ENCODE measurements at regions not wholly inside any gene's neighbourhood (a gene's known extent, or its start where the extent isn't known, plus 50 kb on each side); places are given as distances from the start of the nearest gene placed in this dataset.

DNA sequence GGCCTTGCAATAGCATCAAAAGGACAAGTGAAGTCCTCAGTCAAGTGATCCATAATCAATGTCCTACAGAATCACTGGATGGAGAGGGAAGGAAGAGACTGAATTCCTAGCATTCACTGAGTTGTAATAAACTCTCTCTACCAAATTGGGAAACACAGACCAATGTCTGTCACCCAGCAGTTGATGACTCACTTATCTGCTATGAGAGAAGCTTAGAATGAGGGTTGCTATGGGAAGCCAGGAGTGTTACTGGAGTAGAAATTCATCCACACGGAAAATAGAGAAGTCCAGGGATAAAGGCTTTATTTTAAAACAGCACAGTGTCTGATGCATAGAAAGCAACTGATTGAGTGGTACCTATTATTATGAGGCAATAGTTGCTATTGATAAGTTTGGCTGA, 407.4 kb downstream of the BRINP1 start:
- no peaks in the 10 kb centered on the region for H3K9me3 ChIP-seq (ENCODE audit: insufficient read depth, low read length)
- H3K9ac ChIP-seq (ENCODE audit: insufficient read length, low read depth), result no peak overlapping the region
- DNase-seq (ENCODE audit: low read depth, low spot score), result peak; percentile 48
- peaks cover 2% of the 10 kb centered on the region for H3K4me1 ChIP-seq (ENCODE audit: insufficient read depth, insufficient read length)
- H3K36me3 ChIP-seq (ENCODE audit: insufficient read depth, insufficient read length, low read length), result no peaks in the 10 kb centered on the region
- no peaks in the 10 kb centered on the region for H3K27me3 ChIP-seq (ENCODE audit: insufficient read depth, insufficient read length)
- H3K4me3 ChIP-seq (ENCODE audit: insufficient read length, low read depth), result no peak overlapping the region
- TF ChIP-seq ZNF274 (IDR thresholded peaks at IDR 0.05; ENCODE audit: low read depth, low read length), result no peak
- TF ChIP-seq YY1 (IDR thresholded peaks at IDR 0.05; ENCODE audit: insufficient read depth, insufficient read length), result no peak
- TF ChIP-seq SUZ12 (IDR thresholded peaks at IDR 0.05; ENCODE audit: extremely low read depth, insufficient read depth, insufficient read length), result no peak

- Histone ChIP-seq H3K36me3 (ENCODE audit: insufficient read depth, insufficient read length, low read length) (no peaks in the 10 kb centered on the region), H3K4me3 (ENCODE audit: insufficient read length, low read depth) (no peak overlapping the region), H3K9ac (ENCODE audit: insufficient read length, low read depth) (no peak overlapping the region), H3K4me1 (ENCODE audit: insufficient read depth, insufficient read length) (peaks cover 2% of the 10 kb centered on the region), H3K9me3 (ENCODE audit: insufficient read depth, low read length) (no peaks in the 10 kb centered on the region), H3K27me3 (ENCODE audit: insufficient read depth, insufficient read length) (no peaks in the 10 kb centered on the region)
- TF ChIP-seq YY1 (IDR thresholded peaks at IDR 0.05; ENCODE audit: insufficient read depth, insufficient read length) (no peak), ZNF274 (IDR thresholded peaks at IDR 0.05; ENCODE audit: low read depth, low read length) (no peak), SUZ12 (IDR thresholded peaks at IDR 0.05; ENCODE audit: extremely low read depth, insufficient read depth, insufficient read length) (no peak)
- DNase-seq (ENCODE audit: low read depth, low spot score), result no peak
Measured at GRCh38 chr9:118962426-118962825, 406.8 kb downstream of the BRINP1 start.

DNA sequence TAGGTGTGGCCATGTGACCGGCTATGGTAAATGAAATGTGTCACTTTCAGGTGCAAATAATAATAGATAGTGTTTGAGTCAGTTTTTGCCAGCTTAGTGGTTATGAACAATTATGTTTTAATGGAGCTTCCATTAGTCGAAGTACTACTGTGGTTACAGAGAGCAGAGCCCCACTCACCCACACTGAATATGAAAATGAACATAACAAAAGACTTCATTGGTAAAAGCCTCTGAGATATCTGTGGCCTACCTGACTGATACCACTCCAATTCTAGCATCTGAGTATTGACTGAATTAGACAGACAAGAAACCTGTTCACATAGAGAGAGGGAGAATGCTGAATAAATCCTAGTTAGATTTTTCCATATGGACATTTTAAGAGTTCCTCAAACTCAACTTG, 405.6 kb downstream of the BRINP1 start:
- no peaks in the 10 kb centered on the region for H3K9me3 ChIP-seq (ENCODE audit: insufficient read depth, low read length)
- TF ChIP-seq ZNF274 (IDR thresholded peaks at IDR 0.05; ENCODE audit: low read depth, low read length), result no peak
- no peak for TF ChIP-seq YY1 (IDR thresholded peaks at IDR 0.05; ENCODE audit: insufficient read depth, insufficient read length)
- no peak for TF ChIP-seq SUZ12 (IDR thresholded peaks at IDR 0.05; ENCODE audit: extremely low read depth, insufficient read depth, insufficient read length)
- no peaks in the 10 kb centered on the region for H3K27me3 ChIP-seq (ENCODE audit: insufficient read depth, insufficient read length)
- H3K9ac ChIP-seq (ENCODE audit: insufficient read length, low read depth), result no peak overlapping the region
- H3K36me3 ChIP-seq (ENCODE audit: insufficient read depth, insufficient read length, low read length), result no peaks in the 10 kb centered on the region
- DNase-seq (ENCODE audit: low read depth, low spot score), result no peak
- peaks cover 2% of the 10 kb centered on the region for H3K4me1 ChIP-seq (ENCODE audit: insufficient read depth, insufficient read length)
- no peak overlapping the region for H3K4me3 ChIP-seq (ENCODE audit: insufficient read length, low read depth)

- no peak for DNase-seq (ENCODE audit: low read depth, low spot score)
- TF ChIP-seq SUZ12 (IDR thresholded peaks at IDR 0.05; ENCODE audit: extremely low read depth, insufficient read depth, insufficient read length) (no peak), YY1 (IDR thresholded peaks at IDR 0.05; ENCODE audit: insufficient read depth, insufficient read length) (no peak), ZNF274 (IDR thresholded peaks at IDR 0.05; ENCODE audit: low read depth, low read length) (no peak)
Measured at GRCh38 chr9:118967901-118968300, 401.3 kb downstream of the BRINP1 start.

DNA sequence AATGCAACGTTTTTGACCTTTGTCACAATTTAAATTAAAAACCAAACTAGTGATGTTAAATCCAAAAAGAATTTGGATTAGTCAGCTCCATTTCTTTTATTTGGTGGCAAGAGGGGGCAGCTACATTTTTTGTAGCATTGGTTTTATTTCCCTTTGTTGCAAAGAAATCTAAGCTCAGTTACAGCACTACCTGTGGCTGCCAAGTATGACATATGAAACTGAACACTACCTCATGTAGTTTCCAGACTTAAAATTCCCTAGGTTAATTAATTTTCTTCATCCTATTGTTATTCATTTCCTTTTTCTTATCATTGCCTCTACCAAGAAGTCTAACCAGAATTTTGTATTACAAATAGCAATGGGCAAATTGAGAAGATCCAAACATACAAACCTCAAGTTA, 393.5 kb downstream of the BRINP1 start:
- Histone ChIP-seq H3K4me1 (ENCODE audit: insufficient read depth, insufficient read length) (no peaks in the 10 kb centered on the region), H3K4me3 (ENCODE audit: insufficient read length, low read depth) (no peak overlapping the region), H3K27me3 (ENCODE audit: insufficient read depth, insufficient read length) (no peaks in the 10 kb centered on the region), H3K36me3 (ENCODE audit: insufficient read depth, insufficient read length, low read length) (no peaks in the 10 kb centered on the region), H3K9me3 (ENCODE audit: insufficient read depth, low read length) (no peaks in the 10 kb centered on the region), H3K9ac (ENCODE audit: insufficient read length, low read depth) (no peak overlapping the region)
- TF ChIP-seq SUZ12 (IDR thresholded peaks at IDR 0.05; ENCODE audit: extremely low read depth, insufficient read depth, insufficient read length) (no peak), ZNF274 (IDR thresholded peaks at IDR 0.05; ENCODE audit: low read depth, low read length) (no peak), YY1 (IDR thresholded peaks at IDR 0.05; ENCODE audit: insufficient read depth, insufficient read length) (no peak)
- no peak for DNase-seq (ENCODE audit: low read depth, low spot score)

More at GRCh38 chr9:118967901-118968300, 401.3 kb downstream of the BRINP1 start:
- Histone ChIP-seq H3K9me3 (ENCODE audit: insufficient read depth, low read length) (no peaks in the 10 kb centered on the region), H3K9ac (ENCODE audit: insufficient read length, low read depth) (no peak overlapping the region), H3K4me3 (ENCODE audit: insufficient read length, low read depth) (no peak overlapping the region), H3K36me3 (ENCODE audit: insufficient read depth, insufficient read length, low read length) (no peaks in the 10 kb centered on the region), H3K27me3 (ENCODE audit: insufficient read depth, insufficient read length) (no peaks in the 10 kb centered on the region), H3K4me1 (ENCODE audit: insufficient read depth, insufficient read length) (no peaks in the 10 kb centered on the region)

DNA sequence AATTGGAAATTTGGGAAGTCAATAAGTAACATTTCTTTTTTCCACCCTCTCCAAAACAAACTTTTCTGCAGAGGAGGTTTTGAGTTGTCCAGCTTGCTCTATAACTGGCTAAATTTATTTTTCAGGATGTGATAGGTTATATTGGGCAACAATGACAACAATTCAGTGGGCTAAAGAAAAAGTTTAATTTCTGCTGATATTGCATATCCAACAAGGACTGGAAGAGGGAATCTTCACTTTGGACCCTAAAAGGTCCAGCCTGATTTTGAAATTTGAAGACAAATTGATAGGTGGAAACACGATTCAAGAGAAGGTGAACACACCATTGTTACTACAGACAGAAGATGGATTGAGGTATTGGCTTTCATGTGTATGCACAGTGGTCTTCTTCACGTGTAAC, 393.1 kb downstream of the BRINP1 start:
- no peaks in the 10 kb centered on the region for H3K36me3 ChIP-seq (ENCODE audit: insufficient read depth, insufficient read length, low read length)
- H3K27me3 ChIP-seq (ENCODE audit: insufficient read depth, insufficient read length), result no peaks in the 10 kb centered on the region
- DNase-seq (ENCODE audit: low read depth, low spot score), result no peak
- H3K9ac ChIP-seq (ENCODE audit: insufficient read length, low read depth), result no peak overlapping the region
- H3K4me3 ChIP-seq (ENCODE audit: insufficient read length, low read depth), result no peak overlapping the region
- H3K9me3 ChIP-seq (ENCODE audit: insufficient read depth, low read length), result no peaks in the 10 kb centered on the region
- no peaks in the 10 kb centered on the region for H3K4me1 ChIP-seq (ENCODE audit: insufficient read depth, insufficient read length)
- TF ChIP-seq SUZ12 (IDR thresholded peaks at IDR 0.05; ENCODE audit: extremely low read depth, insufficient read depth, insufficient read length) (no peak), ZNF274 (IDR thresholded peaks at IDR 0.05; ENCODE audit: low read depth, low read length) (no peak), YY1 (IDR thresholded peaks at IDR 0.05; ENCODE audit: insufficient read depth, insufficient read length) (no peak)

DNA sequence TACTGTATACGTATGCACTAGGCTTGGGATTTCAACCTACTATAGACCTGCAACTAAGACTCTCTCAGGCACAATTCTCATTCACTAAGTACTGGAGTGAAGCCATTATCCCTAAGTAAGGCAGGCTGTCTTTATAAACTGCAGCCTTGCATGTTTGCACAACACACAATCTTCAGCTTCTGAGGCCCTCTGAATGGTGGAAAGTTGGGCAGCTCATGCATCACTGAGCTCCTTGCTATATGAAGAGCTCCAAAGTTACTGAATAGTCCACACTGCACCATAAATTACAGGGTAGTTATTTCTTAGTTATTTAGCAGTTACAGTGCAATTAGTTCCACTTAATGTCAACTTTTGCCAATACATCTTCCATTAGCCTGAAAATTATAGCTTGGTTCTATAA, 384.6 kb downstream of the BRINP1 start:
- no peak for TF ChIP-seq YY1 (IDR thresholded peaks at IDR 0.05; ENCODE audit: insufficient read depth, insufficient read length)
- TF ChIP-seq SUZ12 (IDR thresholded peaks at IDR 0.05; ENCODE audit: extremely low read depth, insufficient read depth, insufficient read length), result no peak
- no peak for TF ChIP-seq ZNF274 (IDR thresholded peaks at IDR 0.05; ENCODE audit: low read depth, low read length)
- Histone ChIP-seq H3K9ac (ENCODE audit: insufficient read length, low read depth) (no peak overlapping the region), H3K27me3 (ENCODE audit: insufficient read depth, insufficient read length) (no peaks in the 10 kb centered on the region), H3K4me1 (ENCODE audit: insufficient read depth, insufficient read length) (no peaks in the 10 kb centered on the region), H3K4me3 (ENCODE audit: insufficient read length, low read depth) (no peak overlapping the region), H3K9me3 (ENCODE audit: insufficient read depth, low read length) (no peaks in the 10 kb centered on the region), H3K36me3 (ENCODE audit: insufficient read depth, insufficient read length, low read length) (no peaks in the 10 kb centered on the region)
- no peak for DNase-seq (ENCODE audit: low read depth, low spot score)
